HFF-Myc (cell line): ENCODE measurements at regions not wholly inside any gene's neighbourhood (a gene's known extent, or its start where the extent isn't known, plus 50 kb on each side); places are given as distances from the start of the nearest gene placed in this dataset.
A peak's percentile ranks its signal among the peaks of the same experiment; 100 is the strongest.

Experiments used
- DNase-seq: peaks from one replicate; pipeline ENCODE4 v3.0.0-alpha.2; 2011; ENCODE audit warnings: low read depth; ENCODE audit errors: extremely low read depth
- H3K4me3 ChIP-seq: replicated peaks from 2 replicates; pipeline ENCODE4 v1.5.1; 2011; ENCODE audit warnings: low read depth, mild to moderate bottlenecking, control low read depth, low read length
- TF ChIP-seq, protein P1 (sequence below): IDR thresholded peaks from 2 replicates; pipeline ENCODE4 v1.5.1; 2012; ENCODE audit warnings: mild to moderate bottlenecking, low read depth, low read length, control low read depth; ENCODE audit errors: missing control alignments

DNA sequence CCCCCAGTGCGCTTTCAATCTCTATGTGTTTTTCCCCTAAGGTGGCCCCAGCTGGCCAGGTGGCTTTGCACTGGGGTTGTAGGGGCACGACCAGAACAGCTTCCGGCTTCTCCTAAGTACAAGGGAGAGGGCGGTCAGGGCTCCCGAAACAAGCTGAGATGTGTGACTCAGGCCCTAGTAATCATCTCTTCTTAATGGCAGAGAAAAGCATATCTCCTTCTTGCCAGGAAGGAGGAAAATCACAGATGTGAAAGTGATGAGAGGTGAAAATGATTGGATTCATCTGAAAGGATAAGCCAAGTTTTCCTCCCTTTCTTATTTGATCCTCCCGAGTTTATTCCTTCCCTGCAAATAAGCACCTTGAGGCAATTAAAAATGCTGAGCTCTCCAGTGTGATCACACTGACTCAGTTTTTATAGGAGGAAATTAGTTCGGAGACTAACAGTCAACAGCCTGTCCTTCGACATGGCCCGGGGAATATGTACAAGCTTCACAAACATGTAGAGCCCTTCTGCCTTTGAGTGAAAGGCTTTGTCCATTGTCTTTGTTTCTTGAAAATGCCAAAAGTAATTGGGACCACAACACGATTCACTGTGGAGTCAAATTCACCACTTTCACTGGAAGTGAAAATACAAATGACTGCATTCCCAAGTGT lies 514.8 kb downstream of the PSAT1 start:
- TF ChIP-seq, protein P1, sequence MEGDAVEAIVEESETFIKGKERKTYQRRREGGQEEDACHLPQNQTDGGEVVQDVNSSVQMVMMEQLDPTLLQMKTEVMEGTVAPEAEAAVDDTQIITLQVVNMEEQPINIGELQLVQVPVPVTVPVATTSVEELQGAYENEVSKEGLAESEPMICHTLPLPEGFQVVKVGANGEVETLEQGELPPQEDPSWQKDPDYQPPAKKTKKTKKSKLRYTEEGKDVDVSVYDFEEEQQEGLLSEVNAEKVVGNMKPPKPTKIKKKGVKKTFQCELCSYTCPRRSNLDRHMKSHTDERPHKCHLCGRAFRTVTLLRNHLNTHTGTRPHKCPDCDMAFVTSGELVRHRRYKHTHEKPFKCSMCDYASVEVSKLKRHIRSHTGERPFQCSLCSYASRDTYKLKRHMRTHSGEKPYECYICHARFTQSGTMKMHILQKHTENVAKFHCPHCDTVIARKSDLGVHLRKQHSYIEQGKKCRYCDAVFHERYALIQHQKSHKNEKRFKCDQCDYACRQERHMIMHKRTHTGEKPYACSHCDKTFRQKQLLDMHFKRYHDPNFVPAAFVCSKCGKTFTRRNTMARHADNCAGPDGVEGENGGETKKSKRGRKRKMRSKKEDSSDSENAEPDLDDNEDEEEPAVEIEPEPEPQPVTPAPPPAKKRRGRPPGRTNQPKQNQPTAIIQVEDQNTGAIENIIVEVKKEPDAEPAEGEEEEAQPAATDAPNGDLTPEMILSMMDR = no peak
- no peak overlapping the region for H3K4me3 ChIP-seq
- DNase-seq = no peak

GRCh38 chr9:78812665-78813064 lies 515.7 kb downstream of the PSAT1 start:
- TF ChIP-seq, protein P1 = no peak
- no peak overlapping the region for H3K4me3 ChIP-seq
- DNase-seq = no peak

DNA sequence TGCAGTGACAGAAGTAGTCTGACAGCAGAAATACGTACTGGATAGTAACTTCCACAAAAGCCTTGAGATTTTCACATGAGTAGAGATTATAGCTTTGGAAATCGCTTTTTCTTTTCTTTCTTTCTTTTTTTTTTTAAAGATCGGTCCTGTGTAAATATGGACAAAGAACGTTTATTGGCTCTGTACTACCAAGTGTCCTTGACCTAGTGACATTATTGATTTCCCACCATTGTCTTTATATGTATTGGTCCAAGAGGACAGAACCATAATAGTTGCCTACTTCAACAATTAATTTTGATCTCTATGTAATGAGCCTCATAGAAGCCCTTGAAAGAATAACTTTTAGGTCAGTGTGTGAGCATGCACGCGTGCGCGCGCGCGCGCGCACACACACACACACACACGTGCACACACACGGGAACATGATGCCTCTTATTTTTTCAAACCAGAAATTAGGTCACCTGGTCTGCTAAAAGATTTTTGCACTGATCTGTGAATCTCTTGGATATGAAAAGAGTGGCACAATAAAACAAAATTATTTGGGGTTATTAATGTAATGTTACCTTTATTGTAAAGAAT lies 516.8 kb downstream of the PSAT1 start:
- DNase-seq = no peak
- TF ChIP-seq, protein P1 = no peak
- H3K4me3 ChIP-seq = no peak overlapping the region

DNA sequence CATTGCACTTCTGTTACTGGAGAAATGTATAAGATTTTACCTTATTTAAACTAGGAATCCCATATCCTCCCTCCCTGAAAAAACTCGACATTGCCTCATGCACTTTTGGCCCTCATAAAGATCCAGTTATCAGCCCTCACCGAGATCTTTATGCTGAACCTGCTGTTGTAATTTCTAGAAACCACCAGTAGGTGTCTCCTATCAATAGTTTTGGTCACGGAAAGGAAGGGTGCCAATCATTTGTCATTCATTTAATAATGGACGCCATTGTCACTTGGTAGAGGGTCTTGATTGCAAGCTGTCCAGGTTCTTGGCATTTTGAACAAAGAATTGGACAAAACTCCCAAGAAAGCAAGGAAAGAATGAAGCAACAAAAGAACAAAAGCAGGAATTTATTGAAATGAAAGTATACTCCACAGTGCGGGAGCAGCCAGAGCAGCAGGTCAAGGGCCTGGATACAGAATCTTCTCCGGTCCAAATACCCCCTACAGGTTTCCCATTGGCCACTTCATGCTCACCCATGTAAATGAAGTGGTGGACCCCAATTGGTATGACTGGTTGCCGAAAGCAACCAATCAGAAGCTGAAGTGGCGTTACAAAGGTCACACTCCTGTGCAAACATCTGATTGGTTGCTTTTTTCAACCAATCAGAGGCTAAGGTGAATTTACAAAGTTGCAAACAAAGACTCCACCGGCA lies 524.3 kb downstream of the PSAT1 start:
- no peak for DNase-seq
- TF ChIP-seq, protein P1 = peak; percentile 62
- H3K4me3 ChIP-seq = no peak overlapping the region

DNA sequence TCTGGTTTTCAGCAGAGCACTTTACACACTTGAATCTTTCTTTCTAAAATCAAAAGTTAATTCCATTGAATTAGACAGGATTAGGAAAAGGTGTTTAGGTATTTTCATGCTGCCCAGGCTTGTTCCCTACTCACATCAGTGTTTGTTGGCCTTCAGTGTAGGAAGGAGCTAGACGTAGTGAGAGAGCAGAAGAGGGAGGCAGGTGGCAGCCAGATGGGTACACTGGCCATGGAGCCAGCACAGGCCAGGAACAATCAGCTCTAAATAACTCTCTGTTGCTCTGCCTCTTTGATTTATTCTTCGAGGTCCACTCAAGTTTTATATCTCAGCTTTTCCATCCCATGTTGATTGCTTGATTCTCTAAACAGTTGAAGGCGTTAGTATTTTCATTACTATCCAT lies 529.6 kb downstream of the PSAT1 start:
- TF ChIP-seq, protein P1 = no peak
- DNase-seq = peak; percentile 51
- no peak overlapping the region for H3K4me3 ChIP-seq

DNA sequence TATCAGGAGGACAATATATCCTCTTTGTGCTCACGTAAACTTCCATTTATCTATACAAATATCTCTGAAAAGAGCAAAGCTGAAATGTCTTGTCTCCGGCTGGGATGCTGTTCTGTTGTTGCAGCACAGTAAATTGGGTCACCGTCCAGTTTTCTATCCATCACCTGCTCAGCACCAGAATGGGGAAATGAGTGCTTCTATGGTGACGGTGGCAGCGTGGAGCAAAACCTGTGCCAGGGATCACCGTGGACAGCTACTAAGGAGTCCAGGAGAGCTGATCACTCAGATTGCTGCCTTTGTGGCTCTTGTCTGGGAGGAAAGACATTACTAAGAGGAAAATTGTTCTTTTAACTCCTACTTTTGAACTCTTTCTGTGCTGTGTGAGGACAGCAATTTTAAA lies 531.6 kb downstream of the PSAT1 start:
- TF ChIP-seq, protein P1 = no peak
- DNase-seq = no peak
- H3K4me3 ChIP-seq = no peak overlapping the region
